Endometrial microvascular endothelial cells (primary cell): ENCODE measurements at regions not wholly inside any gene's neighbourhood (a gene's known extent, or its start where the extent isn't known, plus 50 kb on each side); places are given as distances from the start of the nearest gene placed in this dataset.

Experiments used
- in situ Hi-C: cut with HindIII; loops from 2 replicates; pipeline ENCODE4 v1.10.0; 2017; ENCODE audit warnings: low sequenced_read_pairs, low pct_unique_long_range_greater_than_20kb; ENCODE audit errors: inconsistent ontology term

DNA sequence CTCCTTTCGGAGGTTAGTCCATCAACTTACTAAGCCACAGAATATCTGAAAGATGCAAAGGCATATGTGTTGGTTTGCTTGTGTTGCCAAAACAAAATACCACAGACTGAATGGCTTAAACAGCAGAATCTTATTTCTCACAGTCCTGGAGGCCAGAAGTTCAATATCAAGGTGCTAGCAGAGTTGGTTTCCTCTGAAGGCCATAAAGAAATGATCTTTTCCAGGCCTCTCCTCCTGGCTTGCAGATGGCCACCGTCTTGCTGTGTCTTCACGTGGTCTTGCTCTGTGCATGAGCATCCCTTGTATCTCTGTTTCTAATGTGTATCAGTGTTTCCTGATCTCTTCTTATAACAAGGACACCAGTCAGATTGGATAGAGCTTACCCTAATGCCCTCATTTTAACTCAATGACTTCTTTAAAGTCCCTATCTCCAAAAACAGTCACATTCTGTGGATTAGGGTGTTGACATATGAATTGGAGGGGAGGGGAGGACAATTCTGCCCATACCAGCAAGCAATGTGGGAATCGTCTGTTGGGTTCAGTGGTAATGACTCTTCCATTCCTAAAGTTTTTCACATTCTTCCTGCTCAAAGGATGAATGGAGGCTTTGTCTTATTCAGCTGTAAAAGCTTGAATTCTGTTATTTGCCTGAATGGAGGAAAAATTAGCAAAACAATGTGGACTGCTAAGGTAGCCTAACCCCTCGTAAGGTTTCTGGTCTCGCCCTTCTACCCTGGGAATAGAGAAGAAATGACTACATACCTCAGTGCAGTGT lies 715.7 kb downstream of the DIAPH3 start:
- in situ Hi-C loops, result no loop called here

DNA sequence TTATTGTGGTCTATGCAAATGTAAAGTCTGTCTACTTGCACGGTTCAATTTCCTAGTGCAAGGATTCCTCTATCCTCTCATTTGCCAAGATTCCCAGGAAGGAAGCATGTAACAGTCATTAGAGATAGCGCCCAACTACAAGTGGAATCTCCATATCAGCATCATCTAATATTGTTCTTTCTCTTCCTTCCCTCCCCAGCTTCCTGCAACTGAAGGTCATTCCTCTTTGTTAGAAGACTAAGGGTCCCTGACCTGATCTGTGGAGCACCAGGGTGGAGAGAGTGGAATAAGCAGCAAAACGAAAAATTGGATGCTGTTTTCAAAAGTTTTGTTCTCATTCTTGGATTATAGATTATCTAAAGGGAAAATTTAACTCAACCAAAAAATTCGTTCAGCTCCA lies 714.0 kb downstream of the DIAPH3 start:
- in situ Hi-C loops, result loop anchor here (25.0 kb wide), 1 partner anchor 1812 kb away; the partner anchor contains the start of gene PCDH17

DNA sequence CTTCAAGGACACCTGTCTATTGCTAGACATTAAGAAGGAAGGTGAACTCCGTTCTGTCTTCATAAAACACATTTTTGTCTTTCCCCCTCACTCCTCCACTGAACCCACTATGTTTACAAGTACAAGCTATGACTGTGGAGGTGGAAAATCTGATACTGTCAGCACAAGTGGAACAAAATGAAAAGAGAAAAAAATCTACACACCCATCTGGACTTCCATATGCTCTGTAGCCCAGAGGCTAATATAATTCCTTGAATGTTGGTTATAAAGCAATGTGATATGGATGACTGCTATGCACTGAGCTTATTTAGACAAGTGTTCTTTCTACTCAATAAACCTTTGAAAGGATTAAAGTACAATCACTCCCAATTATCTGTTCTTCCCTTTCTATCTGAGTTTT lies 713.5 kb downstream of the DIAPH3 start:
- in situ Hi-C loops, result loop anchor here (25.0 kb wide), 1 partner anchor 1813 kb away; the partner anchor contains the start of gene PCDH17

DNA sequence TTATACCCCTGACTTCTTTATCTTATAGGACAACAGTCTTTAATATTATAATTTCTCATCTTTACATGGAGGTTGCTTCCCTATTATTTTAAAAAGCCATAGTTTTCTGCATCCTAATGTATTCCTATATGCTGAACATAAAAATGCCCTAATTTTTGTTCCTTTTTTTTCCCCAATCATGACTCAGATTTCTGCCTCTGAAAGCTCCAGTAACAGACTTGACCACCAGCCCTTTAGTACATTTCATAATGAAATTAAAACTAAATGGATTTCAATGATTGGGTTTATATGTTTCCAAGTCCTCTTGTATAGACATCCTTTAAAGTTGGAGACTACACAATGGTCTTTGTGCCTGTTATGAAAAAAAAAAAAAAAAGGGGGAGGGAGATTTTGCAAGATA lies 712.5 kb downstream of the DIAPH3 start:
- in situ Hi-C loops, result loop anchor here (25.0 kb wide), 1 partner anchor 1814 kb away; the partner anchor contains the start of gene PCDH17

DNA sequence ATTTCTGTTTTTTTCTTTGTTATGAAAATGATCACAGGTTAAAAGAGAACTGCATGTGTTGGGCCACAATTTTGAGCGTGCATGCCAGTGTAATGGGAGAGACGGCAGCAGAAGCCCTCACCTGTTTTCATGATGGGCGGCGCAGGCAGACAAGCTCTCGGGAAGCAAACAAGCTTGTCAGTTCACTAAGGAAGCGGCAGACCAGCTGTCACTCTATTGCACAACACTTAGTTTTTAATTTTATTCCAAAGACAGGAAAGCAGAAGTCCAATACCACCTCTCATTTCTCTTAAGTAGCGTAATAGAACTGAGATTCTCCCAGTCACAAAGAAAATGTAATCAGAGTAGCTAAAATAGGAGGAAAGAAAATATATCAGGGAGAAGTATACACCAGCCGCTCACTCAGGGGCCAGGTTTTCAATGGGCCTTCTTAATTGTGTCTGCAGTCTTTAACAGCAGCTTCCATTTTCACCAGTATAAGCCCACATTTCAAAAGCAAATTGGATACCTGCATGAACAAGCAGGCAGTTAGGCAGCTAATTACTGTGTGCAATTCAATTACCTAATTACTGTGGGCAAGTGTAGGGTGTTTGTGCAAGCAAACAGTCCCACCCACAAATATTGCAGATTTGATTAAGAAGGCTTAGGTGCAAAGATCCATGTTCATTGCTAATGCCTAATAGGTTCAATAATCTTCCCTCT lies 711.4 kb downstream of the DIAPH3 start:
- in situ Hi-C loops, result loop anchor here (25.0 kb wide), 1 partner anchor 1815 kb away; the partner anchor contains the start of gene PCDH17

DNA sequence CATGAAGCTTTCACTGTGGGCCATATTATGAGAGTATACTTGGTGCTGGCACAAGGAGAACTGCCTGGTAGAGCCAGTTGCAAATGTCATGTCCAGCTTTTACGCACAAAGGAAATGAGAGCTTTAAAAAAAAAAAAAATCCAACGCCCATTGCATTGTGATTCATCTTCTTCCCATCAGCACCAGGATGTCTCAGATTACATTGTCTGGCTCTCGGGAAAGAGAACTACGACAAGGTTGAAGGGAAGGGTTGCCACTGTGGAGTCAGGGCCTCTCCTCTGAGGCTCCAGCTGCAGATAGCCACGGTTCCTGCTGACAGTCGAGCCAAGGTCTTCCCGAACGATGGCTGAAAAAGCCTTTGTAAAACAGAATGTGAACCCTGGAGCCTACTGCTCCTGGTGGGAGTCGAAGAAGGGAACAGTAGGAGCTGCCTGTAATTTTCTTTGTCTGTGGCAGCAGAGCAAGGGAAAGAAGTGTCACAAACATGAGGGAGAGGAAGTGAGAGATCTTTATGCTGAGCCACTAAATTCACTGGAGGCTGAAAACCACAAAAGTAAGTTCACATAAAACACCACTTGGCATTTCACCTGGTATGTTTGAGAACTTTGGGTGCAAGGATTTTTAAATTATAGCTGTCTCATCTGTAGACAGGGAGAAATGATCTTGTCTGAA lies 704.7 kb downstream of the DIAPH3 start:
- in situ Hi-C loops, result loop anchor here (25.0 kb wide), 1 partner anchor 1822 kb away; the partner anchor contains the start of gene PCDH17

DNA sequence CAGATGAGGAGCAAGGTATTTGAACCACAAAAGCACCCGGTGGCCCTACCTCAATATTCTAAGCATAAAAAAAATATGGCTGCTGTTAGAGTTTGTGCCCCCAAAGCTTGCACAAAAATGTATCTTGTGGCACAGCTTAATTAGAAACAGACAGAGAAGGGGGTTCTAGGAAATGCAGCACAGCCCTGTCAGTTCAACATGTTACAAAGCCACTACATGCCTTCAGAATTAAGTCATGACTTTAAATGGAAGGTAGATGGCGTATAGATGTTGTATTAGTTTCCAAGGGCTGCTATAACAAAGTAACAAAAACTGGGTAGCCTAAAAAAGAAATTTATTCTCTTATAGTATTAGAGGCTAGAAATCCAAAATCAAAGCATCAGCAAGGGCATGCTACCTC lies 703.8 kb downstream of the DIAPH3 start:
- in situ Hi-C loops, result loop anchor here (25.0 kb wide), 1 partner anchor 1823 kb away; the partner anchor contains the start of gene PCDH17

DNA sequence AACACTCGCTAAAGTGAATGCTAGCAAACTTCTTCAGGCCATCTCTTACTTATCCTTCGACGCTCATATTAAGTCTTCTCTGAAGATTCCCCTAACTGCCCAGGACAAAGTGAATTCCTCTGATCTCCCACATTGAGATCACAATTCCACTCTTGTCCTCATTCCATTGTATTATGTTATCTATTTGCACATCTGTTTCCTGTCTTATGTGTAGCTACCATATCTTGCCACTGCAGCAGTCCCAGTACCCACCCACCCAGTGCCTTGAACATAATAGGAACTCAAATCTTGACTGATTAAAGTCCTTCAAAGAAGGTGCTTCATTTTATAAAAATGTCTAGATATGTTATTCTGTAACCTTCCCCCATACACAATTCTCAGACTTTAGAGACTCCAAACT lies 702.3 kb downstream of the DIAPH3 start:
- in situ Hi-C loops, result loop anchor here (25.0 kb wide), 1 partner anchor 1824 kb away; the partner anchor contains the start of gene PCDH17

DNA sequence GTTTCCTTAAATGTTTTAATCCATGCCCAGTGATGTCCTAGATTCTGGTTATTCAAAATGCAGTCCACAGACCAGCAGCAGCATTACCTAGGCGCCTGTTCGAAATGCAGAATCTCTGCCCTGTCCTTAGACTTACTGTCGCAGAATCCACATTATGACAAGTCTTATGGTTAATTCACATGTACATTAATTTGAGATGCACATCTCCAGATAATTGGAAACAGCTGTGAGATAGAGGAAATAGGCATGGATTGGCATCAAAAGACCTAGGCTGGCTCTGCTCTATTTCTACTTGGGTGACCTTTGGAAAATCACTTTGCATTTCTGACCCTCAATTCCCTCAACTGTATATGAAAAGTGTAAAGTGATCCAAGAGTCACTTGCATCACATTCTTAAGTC lies 700.7 kb downstream of the DIAPH3 start:
- in situ Hi-C loops, result loop anchor here (25.0 kb wide), 1 partner anchor 1826 kb away; the partner anchor contains the start of gene PCDH17

DNA sequence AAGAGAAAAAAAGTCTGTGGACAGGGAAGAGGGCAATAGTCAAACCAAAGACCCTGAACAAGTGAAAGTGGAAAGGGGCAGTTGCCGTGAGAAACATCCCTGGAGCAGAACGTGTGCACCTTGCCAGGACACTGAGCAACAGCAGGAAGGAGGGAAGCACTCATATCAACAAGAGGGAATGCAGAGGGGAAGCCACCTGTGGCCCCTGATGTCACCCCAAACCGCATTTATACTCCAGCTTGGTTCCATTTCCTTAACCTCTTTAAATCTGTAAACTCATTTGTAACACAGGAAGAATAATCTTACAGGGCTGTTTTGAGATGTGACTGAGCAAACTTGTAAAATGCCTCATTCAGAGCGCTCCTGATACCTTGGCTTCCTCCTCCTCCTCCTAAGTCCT lies 698.8 kb downstream of the DIAPH3 start:
- in situ Hi-C loops, result loop anchor here (25.0 kb wide), 1 partner anchor 1828 kb away; the partner anchor contains the start of gene PCDH17

DNA sequence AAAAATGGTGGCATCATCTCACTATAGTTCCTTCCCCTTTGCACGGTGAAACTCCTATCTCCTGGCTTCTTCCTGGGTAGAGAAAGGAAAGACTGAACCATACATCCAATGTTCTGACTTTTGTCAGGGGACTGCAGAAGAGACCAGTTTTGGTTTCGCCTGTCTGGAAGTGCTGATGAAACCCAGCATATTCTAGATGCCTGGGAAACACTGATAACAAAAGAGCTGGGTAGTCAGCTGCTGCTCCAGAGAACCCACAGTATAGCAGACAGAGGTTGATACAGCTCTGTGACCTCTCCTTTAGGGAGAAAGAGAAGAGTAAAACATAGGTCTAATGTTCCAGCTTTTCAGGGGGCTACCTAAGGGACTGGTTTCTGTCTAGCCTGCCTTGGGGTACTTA lies 695.3 kb downstream of the DIAPH3 start:
- in situ Hi-C loops, result loop anchor here (25.0 kb wide), 1 partner anchor 1831 kb away; the partner anchor contains the start of gene PCDH17

DNA sequence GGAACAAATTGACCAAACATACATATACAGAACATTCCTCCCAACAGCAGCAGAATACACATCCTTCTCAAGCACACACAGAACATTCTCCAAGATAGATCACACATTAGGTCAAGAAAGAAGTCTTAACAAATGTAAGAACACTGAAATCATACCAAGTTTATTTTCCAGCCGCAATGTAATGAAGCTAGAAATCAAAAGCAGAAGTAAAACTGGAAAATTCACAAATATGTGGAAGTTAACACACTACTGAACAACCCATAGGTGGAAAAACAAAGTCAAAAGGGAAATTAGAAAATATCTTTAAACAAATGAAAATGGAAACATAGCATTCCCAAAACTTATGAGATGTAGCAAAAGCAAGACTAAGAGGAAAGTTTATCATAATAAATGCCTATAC lies 692.6 kb downstream of the DIAPH3 start:
- in situ Hi-C loops, result loop anchor here (25.0 kb wide), 1 partner anchor 1834 kb away; the partner anchor contains the start of gene PCDH17

DNA sequence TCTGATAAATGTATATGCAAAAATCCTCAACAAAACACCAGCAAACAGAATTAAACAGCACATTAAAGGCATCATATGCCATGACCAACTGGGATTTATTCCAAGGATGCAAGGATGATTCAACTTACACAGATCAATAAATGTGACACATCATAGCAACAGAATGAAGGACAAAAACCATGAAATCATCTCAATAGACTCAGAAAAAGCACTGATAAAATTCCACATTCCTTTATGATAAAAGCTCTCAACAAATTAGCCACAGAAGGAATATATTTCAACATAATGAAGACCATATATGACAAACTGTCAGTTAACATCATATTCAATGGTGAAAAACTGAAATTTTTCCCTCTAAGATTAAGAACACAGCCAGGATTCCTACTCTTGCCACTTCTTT lies 691.6 kb downstream of the DIAPH3 start:
- in situ Hi-C loops, result loop anchor here (25.0 kb wide), 1 partner anchor 1835 kb away; the partner anchor contains the start of gene PCDH17

DNA sequence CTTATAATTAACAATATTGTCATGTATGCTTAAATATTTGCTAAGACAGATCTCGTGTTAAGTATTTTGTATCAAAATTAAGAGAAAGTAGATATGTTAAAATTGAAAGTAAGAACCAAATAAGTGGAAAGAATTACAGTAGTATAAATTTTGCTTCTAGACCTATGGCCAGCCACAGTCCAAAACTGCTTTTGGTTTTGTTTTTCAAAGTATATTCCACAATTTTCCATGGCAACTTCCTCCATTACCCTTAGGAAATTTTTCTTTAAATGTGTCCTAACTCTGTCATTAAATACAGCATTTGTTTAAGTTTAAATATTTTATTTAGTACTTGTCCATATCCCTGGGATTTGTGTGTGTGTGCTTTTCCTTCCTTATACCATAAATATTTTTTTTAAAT lies 689.0 kb downstream of the DIAPH3 start:
- in situ Hi-C loops, result loop anchor here (25.0 kb wide), 1 partner anchor 1837 kb away; the partner anchor contains the start of gene PCDH17

DNA sequence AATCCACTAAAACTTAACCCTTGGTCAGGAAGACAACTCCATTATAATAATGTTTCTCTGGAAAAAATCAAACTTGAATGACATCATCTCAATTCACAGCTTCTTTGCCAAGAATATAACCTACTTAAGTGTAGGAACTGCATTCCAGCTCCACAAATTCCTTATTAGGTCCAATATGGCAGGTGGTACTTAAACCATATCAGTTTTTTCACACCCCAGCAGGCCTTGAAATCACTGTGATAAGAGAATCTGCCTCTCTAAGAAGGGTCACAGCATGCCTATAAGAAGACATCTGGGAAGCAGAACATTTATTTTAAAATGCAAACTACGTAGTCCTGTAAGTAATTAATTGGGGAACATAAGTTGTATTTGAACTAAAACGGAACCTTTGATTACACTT lies 687.8 kb downstream of the DIAPH3 start:
- in situ Hi-C loops, result no loop called here

DNA sequence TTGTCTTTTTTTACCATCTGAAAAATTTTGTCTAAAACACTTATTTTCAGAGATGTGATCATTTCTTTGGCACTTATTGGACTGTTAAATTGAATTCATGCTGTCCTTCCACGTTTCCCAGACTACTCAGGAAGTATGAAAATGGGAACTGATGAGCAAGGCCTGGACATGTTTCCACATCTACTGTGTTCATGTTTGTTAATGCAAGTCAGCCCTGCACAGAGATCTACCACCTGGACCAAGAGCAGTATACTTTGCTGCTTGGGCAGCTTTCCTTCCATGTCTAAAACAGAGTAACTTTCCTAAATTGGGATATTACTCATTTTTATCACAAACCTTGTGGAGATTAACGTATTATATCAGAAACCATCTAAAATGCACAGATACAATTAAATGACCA lies 687.4 kb downstream of the DIAPH3 start:
- in situ Hi-C loops, result no loop called here

DNA sequence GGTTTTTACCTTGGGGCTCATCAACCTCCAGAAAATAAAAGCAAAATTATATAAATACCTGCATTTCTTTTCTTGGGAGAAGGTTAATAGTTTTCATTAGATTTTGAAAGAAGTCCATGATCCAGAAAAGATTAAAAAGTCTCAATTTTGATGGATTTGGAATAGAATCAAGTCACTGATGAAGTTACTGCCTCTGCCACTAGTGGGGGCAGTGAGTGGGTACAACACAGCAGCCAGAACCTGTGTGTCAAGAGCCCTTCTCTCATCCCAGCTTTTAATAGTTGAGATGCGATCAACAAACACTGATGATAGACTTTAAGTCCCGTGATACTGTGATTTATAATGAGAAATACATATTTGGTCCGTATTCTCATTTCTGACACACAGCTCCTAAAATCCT lies 686.7 kb downstream of the DIAPH3 start:
- in situ Hi-C loops, result no loop called here

DNA sequence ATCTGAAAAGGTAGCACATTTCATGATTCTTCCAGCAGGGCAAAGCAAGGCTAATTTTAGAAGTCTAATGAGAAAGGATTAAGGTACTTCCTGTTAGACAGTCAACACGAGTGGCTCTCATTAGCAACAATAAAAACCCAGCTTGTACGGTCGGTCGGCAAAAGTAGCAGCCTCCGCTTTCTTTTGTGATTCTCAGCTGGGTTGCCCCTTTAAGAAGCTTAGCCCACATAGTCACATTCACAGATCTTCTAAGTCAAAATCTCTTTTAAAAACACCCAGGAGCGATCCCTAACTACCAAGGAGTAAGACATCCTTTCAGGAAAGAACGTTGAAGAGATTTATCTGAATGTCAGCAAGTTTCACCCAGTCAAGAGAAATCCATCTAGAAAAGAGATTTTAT lies 684.8 kb downstream of the DIAPH3 start:
- in situ Hi-C loops, result no loop called here

DNA sequence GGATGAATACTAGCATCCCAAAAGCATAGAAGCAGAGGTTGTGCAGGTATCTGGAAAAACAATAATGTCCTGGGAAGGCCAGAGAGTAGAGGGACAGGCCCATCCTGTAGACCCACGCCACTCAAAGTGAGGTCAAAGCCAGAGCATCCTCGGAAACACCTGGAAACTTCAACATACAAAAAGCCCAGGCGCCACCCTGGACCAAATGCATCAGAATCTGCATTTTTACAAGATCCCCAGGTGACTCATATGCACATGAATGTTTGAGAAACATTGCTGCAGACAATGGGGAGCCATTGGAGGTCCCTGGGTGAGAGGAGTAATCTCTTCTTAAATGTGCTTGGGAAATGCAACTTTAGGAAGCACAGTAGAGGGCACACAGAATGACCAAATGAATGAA lies 684.1 kb downstream of the DIAPH3 start:
- in situ Hi-C loops, result no loop called here
